ENCODE measurements at regions not wholly inside any gene's neighbourhood (a gene's known extent, or its start where the extent isn't known, plus 50 kb on each side); places are given as distances from the start of the nearest gene placed in this dataset.

DNA sequence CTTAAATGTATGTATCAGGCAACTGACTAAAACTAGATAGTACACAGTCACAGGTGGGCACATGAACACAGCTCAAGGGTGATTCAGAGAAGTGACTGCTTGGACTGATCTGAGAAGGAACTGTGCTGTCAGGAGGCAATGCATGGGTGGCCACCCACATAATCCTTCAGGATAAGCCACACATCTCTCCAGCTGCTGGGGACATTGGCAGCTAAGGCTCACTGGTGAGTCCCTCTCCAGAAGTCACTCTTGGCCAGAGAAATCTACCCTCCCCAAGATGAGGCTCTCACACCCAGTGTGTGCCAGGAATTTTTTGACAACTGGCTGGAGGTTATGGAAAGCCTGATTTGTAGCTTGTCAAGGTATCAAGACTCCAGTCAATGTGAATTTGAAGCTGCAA lies 302.4 kb upstream of the NEBL start:
- no peaks in the 10 kb centered on the region for H3K36me3 Mint-ChIP-seq (ENCODE audit: low read depth)
- no peaks in the 10 kb centered on the region for H3K4me1 Mint-ChIP-seq
- peaks cover 13% of the 10 kb centered on the region for H3K9me3 Mint-ChIP-seq
- H3K27ac Mint-ChIP-seq: no peak overlapping the region
- H3K27me3 Mint-ChIP-seq: peaks cover 27% of the 10 kb centered on the region
- H3K4me3 Mint-ChIP-seq: no peak overlapping the region
- ATAC-seq (replicated peaks): no peak

DNA sequence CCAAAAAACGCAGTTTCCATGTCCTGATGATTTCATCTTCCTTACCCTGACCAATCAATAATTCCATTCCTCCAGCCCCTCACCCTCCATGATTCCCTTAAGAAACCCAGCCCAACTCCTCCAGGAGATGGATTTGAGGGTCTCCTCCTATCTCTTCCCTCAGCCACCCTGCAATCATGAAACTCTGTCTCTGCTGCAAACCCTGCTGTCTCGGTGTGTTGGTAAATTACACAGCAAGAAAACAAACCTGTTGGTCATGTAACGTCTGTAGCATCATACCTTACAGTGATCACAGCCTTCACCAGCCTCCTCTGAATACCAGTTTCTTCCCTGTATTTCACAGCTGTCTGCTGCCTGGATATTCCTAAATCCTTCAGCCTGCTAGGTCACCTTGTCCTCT lies 300.7 kb upstream of the NEBL start:
- no peak for ATAC-seq (replicated peaks)
- no peaks in the 10 kb centered on the region for H3K4me1 Mint-ChIP-seq

DNA sequence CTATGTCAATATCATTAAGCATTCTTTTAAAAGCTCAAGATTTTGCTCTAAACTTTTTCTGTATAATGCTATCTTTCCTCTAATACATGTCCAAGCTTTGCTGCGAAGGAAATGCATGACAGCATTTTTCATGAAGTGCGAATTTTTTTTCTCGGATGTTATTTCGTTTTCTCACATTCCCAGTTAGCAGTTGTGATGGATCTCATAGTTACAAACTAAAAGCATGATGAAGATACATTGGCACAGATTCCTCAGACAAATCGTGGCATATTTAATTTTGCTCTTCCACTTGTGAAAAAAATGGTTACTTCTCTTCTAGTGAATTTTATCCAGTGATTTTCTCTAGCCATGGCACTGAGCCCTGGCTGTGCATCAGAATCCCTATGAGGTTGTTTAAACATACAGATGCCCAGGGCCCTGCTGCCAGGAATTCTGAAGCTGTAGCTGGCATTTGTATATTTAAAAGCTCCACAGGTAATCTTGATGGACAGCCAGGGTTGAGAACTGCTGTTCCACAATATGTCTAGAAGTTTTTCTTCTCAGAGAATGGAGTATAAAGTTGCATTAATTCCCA lies 299.8 kb upstream of the NEBL start:
- ATAC-seq (replicated peaks): no peak
- Mint-ChIP-seq H3K9me3 (peaks cover 12% of the 10 kb centered on the region), H3K36me3 (ENCODE audit: low read depth) (no peaks in the 10 kb centered on the region), H3K4me3 (no peak overlapping the region), H3K27me3 (peaks cover 13% of the 10 kb centered on the region), H3K27ac (no peak overlapping the region), H3K4me1 (no peaks in the 10 kb centered on the region)

More for the DNA sequence above, 300.7 kb upstream of the NEBL start:
- Mint-ChIP-seq H3K27me3 (peaks cover 15% of the 10 kb centered on the region), H3K9me3 (peaks cover 13% of the 10 kb centered on the region), H3K36me3 (ENCODE audit: low read depth) (no peaks in the 10 kb centered on the region), H3K27ac (no peak overlapping the region), H3K4me3 (no peak overlapping the region)

DNA sequence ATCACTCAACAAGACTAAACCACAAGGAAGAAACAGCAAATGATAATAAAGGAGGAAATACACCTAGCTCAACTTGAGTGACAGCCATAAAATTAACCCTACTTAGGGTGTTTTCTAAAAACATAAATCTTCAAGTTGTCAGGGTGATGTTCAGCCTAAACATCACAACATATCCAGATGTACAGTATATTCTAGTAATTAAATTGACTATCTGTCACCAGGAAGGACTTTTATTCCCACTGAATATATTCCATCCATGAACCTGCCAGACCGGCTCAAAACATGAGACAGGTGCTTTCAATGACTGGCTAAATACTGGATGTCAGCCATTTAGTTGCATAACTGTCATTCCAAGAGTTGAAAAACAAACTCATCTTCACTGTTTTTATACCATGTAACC lies 298.1 kb upstream of the NEBL start:
- no peaks in the 10 kb centered on the region for H3K36me3 Mint-ChIP-seq (ENCODE audit: low read depth)
- ATAC-seq (replicated peaks): no peak
- no peak overlapping the region for H3K27ac Mint-ChIP-seq
- peaks cover 10% of the 10 kb centered on the region for H3K27me3 Mint-ChIP-seq
- H3K9me3 Mint-ChIP-seq: peaks cover 10% of the 10 kb centered on the region
- H3K4me3 Mint-ChIP-seq: no peak overlapping the region
- no peaks in the 10 kb centered on the region for H3K4me1 Mint-ChIP-seq

DNA sequence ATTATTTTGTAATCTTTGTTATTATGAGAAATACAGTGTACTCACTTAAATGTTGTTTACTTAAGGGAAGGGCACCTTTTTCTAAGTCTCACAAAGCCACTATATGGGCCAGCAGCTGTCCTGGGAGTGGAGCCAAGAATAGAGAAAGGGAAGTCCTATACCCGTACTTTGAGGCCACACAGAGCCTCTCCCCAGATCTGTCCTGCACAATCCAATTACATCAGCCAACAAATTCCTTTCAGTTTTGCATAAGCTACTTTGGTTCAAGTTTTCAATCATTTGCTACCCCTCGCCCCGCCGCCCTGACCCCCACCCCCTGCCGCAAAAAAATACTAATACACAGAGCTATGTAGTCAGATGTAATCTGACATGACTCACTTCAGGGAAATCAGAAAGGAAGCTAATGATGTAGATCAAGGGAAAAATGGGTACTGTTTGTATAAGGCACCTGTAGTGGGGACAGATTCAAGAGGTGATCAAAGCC lies 297.4 kb upstream of the NEBL start:
- no peaks in the 10 kb centered on the region for H3K4me1 Mint-ChIP-seq
- H3K27ac Mint-ChIP-seq: no peak overlapping the region
- no peak for ATAC-seq (replicated peaks)
- H3K4me3 Mint-ChIP-seq: no peak overlapping the region
- peaks cover 10% of the 10 kb centered on the region for H3K27me3 Mint-ChIP-seq
- H3K36me3 Mint-ChIP-seq (ENCODE audit: low read depth): no peaks in the 10 kb centered on the region
- peaks cover 10% of the 10 kb centered on the region for H3K9me3 Mint-ChIP-seq

DNA sequence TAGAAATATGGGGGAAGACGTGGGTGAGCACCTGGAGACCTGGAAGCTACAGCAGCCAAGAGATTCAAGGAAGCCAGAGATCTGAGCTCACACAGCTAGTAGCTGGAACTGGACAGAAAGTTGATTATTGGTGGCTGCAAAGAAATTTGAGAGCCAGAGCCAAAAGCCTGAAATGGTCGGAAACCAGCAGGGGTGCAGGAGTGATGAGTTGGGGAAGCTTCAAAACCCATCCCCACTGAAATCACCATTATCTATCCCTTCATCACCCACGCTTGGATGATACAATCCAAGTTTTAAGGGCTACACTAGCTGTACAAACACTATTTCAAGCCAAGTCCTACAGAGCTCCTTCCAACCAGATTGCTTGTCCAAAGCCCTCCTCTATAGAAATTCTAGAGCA lies 296.1 kb upstream of the NEBL start:
- no peaks in the 10 kb centered on the region for H3K4me1 Mint-ChIP-seq
- H3K27ac Mint-ChIP-seq: no peak overlapping the region
- H3K4me3 Mint-ChIP-seq: no peak overlapping the region
- peaks cover 6% of the 10 kb centered on the region for H3K9me3 Mint-ChIP-seq
- H3K27me3 Mint-ChIP-seq: peaks cover 10% of the 10 kb centered on the region
- ATAC-seq (replicated peaks): no peak
- no peaks in the 10 kb centered on the region for H3K36me3 Mint-ChIP-seq (ENCODE audit: low read depth)

DNA sequence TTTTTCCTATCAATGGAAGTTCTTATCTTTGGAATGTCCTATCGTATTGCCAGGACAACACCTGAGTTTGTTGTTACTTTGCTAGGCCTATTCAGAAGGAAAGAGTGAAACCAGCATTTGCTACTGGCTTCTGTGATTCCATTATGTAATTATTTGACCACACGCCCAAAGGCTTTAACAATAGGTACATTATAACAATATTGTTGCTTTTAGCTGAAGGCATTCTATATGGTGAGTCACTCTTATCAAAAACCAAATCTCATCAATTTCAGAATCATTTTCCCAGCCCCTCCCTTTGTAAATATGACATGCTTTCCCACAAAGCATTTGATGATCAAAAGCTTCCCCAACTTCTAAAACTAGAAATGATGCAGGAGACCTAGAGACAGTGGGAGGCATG lies 294.4 kb upstream of the NEBL start:
- ATAC-seq (replicated peaks): no peak

DNA sequence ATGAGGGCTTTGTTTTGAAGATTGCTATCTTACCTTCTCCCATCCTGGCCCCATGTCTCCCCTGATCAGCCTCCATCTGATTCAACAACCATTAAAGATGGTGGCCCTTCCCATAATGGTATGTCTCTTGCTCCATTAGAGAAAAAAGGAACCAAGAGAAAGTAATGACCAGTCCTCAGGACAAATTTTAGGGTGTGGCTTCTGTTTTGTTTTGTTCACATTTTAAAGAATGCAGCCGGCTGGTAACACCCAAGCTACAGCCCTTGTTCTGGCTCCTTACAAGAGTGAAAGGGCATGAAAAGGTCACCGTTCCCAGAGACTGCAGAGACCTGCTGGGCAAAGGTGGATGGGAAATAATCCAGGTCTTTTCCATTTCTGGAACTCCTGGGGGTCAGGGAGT lies 287.9 kb upstream of the NEBL start:
- no peaks in the 10 kb centered on the region for H3K36me3 Mint-ChIP-seq (ENCODE audit: low read depth)
- ATAC-seq (replicated peaks): no peak

More for the DNA sequence above, 294.4 kb upstream of the NEBL start:
- Mint-ChIP-seq H3K27ac (no peak overlapping the region), H3K36me3 (ENCODE audit: low read depth) (no peaks in the 10 kb centered on the region), H3K4me1 (no peaks in the 10 kb centered on the region), H3K4me3 (no peak overlapping the region), H3K27me3 (peaks cover 4% of the 10 kb centered on the region), H3K9me3 (no peaks in the 10 kb centered on the region)

DNA sequence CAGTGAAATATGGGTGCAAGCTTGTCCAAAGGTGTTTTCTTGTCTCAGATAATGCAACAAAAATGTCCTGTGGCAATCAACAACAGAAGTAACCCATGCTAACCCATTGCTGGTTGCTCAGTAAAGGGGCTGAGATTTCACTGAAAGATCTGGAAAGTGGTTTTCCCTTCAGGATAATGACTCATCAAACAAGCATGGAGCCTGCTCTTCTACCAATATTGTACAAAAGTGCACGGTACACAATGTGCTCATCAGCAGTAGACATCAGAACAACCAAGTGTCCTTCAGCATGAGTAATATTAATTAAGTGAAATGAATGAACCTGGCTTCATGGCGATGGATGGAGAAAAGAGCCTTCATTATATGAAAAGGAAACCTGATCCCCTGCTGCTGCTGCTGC lies 287.1 kb upstream of the NEBL start:
- peaks cover 10% of the 10 kb centered on the region for H3K27me3 Mint-ChIP-seq
- peaks cover 4% of the 10 kb centered on the region for H3K9me3 Mint-ChIP-seq
- no peak overlapping the region for H3K27ac Mint-ChIP-seq
- peaks cover 5% of the 10 kb centered on the region for H3K4me1 Mint-ChIP-seq
- ATAC-seq (replicated peaks): no peak
- H3K4me3 Mint-ChIP-seq: no peak overlapping the region
- H3K36me3 Mint-ChIP-seq (ENCODE audit: low read depth): no peaks in the 10 kb centered on the region

More for the DNA sequence above, 287.9 kb upstream of the NEBL start:
- no peak overlapping the region for H3K27ac Mint-ChIP-seq
- H3K4me3 Mint-ChIP-seq: no peak overlapping the region
- H3K9me3 Mint-ChIP-seq: peaks cover 4% of the 10 kb centered on the region
- peaks cover 5% of the 10 kb centered on the region for H3K4me1 Mint-ChIP-seq
- peaks cover 7% of the 10 kb centered on the region for H3K27me3 Mint-ChIP-seq

DNA sequence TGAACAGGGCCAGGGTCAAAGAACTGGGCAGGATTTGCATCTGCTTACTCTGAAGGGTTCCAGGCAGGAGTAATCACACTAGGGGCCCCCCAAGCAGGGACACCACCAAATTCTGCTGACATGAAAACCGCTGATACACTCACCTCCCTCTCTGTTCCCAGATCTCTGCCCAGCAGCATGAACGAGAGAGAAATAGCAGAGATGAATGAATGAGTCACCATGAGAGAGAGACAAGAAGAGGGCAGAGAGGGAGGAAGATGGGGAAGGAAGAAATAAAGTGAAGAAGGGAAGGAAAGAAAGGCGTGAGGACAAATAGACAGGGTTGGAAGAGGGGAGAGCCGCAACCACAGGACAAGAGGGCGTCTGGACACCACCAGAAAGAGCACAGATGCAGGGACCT lies 285.9 kb upstream of the NEBL start:
- Mint-ChIP-seq H3K4me3 (no peak overlapping the region), H3K36me3 (ENCODE audit: low read depth) (no peaks in the 10 kb centered on the region), H3K4me1 (peaks cover 5% of the 10 kb centered on the region), H3K9me3 (peaks cover 8% of the 10 kb centered on the region), H3K27ac (no peak overlapping the region), H3K27me3 (peaks cover 10% of the 10 kb centered on the region)
- ATAC-seq (replicated peaks): no peak

DNA sequence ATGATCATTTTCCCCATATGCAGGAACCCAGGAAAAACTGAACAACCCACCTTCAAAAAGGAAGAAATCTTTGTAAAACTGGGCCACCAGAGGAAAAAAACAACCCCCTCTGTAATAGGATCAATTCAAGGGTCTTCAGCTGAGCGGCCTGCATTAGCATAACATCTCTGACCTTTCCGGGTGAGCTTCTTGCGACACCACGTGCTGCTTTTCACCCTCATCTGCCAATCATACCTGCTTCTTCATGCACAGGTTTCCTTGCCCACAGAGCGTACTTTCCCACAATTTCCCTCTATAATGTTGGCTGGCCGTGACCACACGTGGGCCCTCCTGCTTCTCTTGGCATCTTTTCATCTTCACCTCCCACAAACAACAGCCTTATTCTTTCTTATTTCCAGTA lies 284.3 kb upstream of the NEBL start:
- H3K4me3 Mint-ChIP-seq: no peak overlapping the region
- H3K27me3 Mint-ChIP-seq: peaks cover 20% of the 10 kb centered on the region
- peaks cover 5% of the 10 kb centered on the region for H3K4me1 Mint-ChIP-seq
- H3K27ac Mint-ChIP-seq: no peak overlapping the region
- peaks cover 8% of the 10 kb centered on the region for H3K9me3 Mint-ChIP-seq
- ATAC-seq (replicated peaks): no peak
- H3K36me3 Mint-ChIP-seq (ENCODE audit: low read depth): no peaks in the 10 kb centered on the region

DNA sequence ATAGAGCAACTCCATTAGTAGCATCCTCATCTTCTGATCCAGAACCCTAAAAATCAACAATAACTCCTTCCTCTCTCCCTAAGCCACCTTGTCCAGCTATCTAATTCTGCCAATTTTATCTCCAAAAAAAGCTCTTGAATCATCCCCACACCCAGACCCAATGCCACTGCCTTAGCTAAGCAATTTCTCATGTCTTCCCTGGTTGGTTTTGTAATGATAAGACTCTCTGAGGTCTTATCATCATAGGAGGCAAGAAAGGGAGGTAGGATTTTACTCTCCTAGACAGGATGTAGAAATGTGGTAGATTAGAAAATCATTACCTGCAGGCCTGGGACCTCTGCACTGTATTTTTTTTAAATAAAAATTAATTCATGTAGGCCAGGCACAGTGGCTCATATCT lies 283.5 kb upstream of the NEBL start:
- H3K36me3 Mint-ChIP-seq (ENCODE audit: low read depth): no peaks in the 10 kb centered on the region
- H3K4me3 Mint-ChIP-seq: no peak overlapping the region
- no peak for ATAC-seq (replicated peaks)
- no peak overlapping the region for H3K27ac Mint-ChIP-seq
- peaks cover 23% of the 10 kb centered on the region for H3K27me3 Mint-ChIP-seq
- H3K4me1 Mint-ChIP-seq: peaks cover 5% of the 10 kb centered on the region
- H3K9me3 Mint-ChIP-seq: peaks cover 8% of the 10 kb centered on the region

DNA sequence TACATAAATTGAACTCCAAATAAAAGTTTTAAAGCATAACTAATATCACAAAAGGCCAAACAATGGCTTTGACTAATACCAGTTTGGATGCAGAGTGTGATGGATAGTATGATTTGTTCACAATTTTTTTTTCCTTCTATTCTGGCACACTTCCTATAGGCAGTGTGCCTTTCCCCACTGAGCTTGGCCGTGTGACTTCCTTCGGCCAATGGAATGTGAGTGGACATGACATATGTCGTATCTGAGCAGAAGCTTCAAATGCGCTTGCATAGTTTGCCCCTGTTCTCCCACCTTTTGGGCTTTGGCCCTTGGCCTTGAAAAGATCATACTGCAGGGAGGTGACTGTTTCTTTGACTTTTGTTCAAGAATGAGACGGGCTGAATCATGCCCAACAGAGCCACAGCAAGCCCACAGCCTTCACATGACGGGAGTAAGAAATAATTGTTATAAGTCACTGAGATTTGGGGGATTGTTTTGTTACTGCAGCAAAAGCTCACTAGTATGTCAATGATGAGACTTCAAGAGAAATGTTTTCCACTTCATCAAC lies 279.9 kb upstream of the NEBL start:
- Mint-ChIP-seq H3K27me3 (peaks cover 35% of the 10 kb centered on the region), H3K27ac (no peak overlapping the region), H3K4me3 (no peak overlapping the region), H3K36me3 (ENCODE audit: low read depth) (no peaks in the 10 kb centered on the region), H3K4me1 (no peaks in the 10 kb centered on the region), H3K9me3 (peaks cover 3% of the 10 kb centered on the region)
- no peak for ATAC-seq (replicated peaks)

DNA sequence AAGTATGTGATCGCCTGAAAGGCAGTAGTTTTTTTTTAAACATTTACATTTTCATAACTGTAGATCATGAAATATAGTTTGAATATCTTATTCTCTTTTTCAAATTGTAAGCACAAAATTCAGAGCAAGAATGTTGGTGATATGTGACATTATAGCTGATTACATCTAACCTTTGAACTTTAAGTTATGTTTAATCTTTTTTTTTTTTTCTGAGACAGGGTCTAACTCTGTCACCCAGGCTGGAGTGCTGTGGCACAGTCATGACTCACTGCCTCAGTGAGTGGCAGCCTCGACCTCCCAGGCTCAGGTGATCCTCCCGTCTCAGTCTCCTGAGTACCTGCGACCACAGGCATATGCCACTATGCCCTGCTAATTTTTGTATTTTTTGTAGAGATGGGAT lies 278.7 kb upstream of the NEBL start:
- H3K36me3 Mint-ChIP-seq (ENCODE audit: low read depth): no peaks in the 10 kb centered on the region
- no peaks in the 10 kb centered on the region for H3K4me1 Mint-ChIP-seq
- H3K27ac Mint-ChIP-seq: no peak overlapping the region
- no peak overlapping the region for H3K4me3 Mint-ChIP-seq
- no peak for ATAC-seq (replicated peaks)
- peaks cover 43% of the 10 kb centered on the region for H3K27me3 Mint-ChIP-seq
- peaks cover 3% of the 10 kb centered on the region for H3K9me3 Mint-ChIP-seq

DNA sequence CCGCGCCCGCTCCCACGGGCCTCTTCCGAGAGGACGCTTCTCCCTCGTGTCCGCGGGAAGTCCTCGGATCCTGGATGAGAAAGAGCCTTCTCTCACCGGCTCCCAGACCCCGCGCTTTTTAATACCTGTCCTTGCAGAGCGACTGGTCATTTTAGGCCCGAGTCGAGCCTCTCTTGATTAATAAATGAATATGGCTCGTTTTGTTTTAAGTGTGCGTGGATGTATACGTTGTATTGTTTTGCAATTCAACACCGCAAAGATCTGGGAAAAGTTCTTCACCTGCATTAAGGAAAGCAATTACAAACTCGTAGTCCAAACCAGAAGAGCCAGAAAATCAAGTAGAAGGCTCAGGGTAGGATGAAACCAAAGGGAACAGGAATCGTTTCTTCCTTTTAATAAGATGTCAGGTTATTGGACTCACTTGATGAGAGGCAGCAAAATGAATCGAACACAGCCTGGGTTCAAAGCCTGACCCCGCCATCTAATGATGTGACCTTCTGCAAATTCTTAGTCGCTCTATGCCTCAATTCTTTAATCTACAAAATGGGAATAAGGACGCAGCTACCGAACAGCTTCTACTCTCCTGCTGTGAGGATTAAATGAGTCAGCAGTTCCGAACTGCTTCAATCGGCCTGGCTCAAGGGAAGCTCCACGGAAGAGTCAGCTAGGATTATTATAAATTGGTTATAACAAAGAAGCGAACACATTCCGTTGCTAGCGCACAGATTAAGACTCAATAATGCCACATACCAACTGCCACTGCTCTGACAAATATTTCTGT lies 277.8 kb upstream of the NEBL start:
- H3K27me3 Mint-ChIP-seq: peaks cover 48% of the 10 kb centered on the region
- no peak for ATAC-seq (replicated peaks)
- H3K9me3 Mint-ChIP-seq: peaks cover 3% of the 10 kb centered on the region
- H3K4me1 Mint-ChIP-seq: no peaks in the 10 kb centered on the region
- H3K27ac Mint-ChIP-seq: no peak overlapping the region
- peak overlapping the region; percentile 26 for H3K4me3 Mint-ChIP-seq
- H3K36me3 Mint-ChIP-seq (ENCODE audit: low read depth): no peaks in the 10 kb centered on the region

Data from activated T-helper 17 cell treated with anti-CD3 and anti-CD28 coated beads, Interleukin-2, amount 50 U/mL, for 72 hours (primary cell).